CD14-positive monocyte (primary cell): ENCODE measurements at regions not wholly inside any gene's neighbourhood (a gene's known extent, or its start where the extent isn't known, plus 50 kb on each side); places are given as distances from the start of the nearest gene placed in this dataset.

Source experiments
- DNase-seq, 3 donors: peaks; one replicate each; pipeline ENCODE4 v3.0.0-alpha.2; 2011 to 2022
- H2AFZ ChIP-seq: 2 replicates; pipeline ENCODE4 v1.6.0; 2012; ENCODE audit warnings: mild to moderate bottlenecking, low read depth, low read length, inconsistent platforms; ENCODE audit not compliant: insufficient read depth, poor library complexity, severe bottlenecking
- H3K27ac ChIP-seq, 2 donors: 1 replicate in 1 of 2; 2 replicates in 1 of 2; pipeline ENCODE4 v1.5.1; 2012 to 2013; ENCODE audit warnings: low read length in 2 of 2, control low read depth in 1 of 2, inconsistent platforms in 1 of 2, low read depth in 1 of 2, mild to moderate bottlenecking in 1 of 2
- H3K27me3 ChIP-seq, 2 donors: one replicate each; pipeline versions ENCODE4 v1.6.0 to v1.6.1; 2011 to 2013; ENCODE audit warnings: low read length in 2 of 2; ENCODE audit not compliant: control insufficient read depth in 2 of 2, insufficient read depth in 2 of 2
- H3K36me3 ChIP-seq, 2 donors: replicated peaks in 1 of 2; 1 replicate in 1 of 2; 2 replicates in 1 of 2; pipeline versions ENCODE4 v1.5.1 to v1.6.1; 2012 to 2013; ENCODE audit warnings: low read length in 2 of 2, control low read depth in 1 of 2, inconsistent platforms in 1 of 2, mild to moderate bottlenecking in 1 of 2; ENCODE audit not compliant: insufficient read depth in 2 of 2, control insufficient read depth in 1 of 2
- H3K4me1 ChIP-seq, 2 donors: 1 replicate in 1 of 2; 2 replicates in 1 of 2; pipeline versions ENCODE4 v1.5.1 to v1.6.1; 2012 to 2013; ENCODE audit warnings: low read length in 2 of 2, control low read depth in 1 of 2, inconsistent platforms in 1 of 2, mild to moderate bottlenecking in 1 of 2, moderate library complexity in 1 of 2; ENCODE audit not compliant: insufficient read depth in 2 of 2, control insufficient read depth in 1 of 2
- H3K4me2 ChIP-seq: replicated peaks from 2 replicates; pipeline ENCODE3; 2012; ENCODE audit warnings: low read length, moderate library complexity, mild to moderate bottlenecking; ENCODE audit not compliant: poor library complexity, severe bottlenecking; ENCODE audit errors: extremely low read depth
- H3K4me3 ChIP-seq, 3 experiments: fragments of 200-600 bp in 1 of 3; sonication (generic) in 1 of 3; replicated peaks in 1 of 3; 1 replicate in 2 of 3; 2 replicates in 1 of 3; pipeline ENCODE4 v1.5.1; 2011 to 2013; ENCODE audit warnings: low read length in 3 of 3, mild to moderate bottlenecking in 3 of 3, control low read depth in 2 of 3, low read depth in 2 of 3, inconsistent platforms in 1 of 3, moderate library complexity in 1 of 3
- H3K79me2 ChIP-seq: 2 replicates; pipeline ENCODE4 v1.6.0; 2012; ENCODE audit warnings: mild to moderate bottlenecking, control low read depth, inconsistent platforms, low read length, moderate library complexity; ENCODE audit not compliant: insufficient read depth
- H3K9ac ChIP-seq: 2 replicates; pipeline ENCODE4 v1.6.0; 2017; ENCODE audit warnings: low read length, mild to moderate bottlenecking; ENCODE audit not compliant: insufficient read depth, poor library complexity, severe bottlenecking
- H3K9me3 ChIP-seq, 2 donors: replicated peaks in 1 of 2; 1 replicate in 1 of 2; 2 replicates in 1 of 2; pipeline versions ENCODE4 v1.5.1 to v1.6.1; 2012 to 2013; ENCODE audit warnings: low read length in 2 of 2, control low read depth in 1 of 2; ENCODE audit not compliant: control insufficient read depth in 1 of 2, insufficient read depth in 1 of 2
- H4K20me1 ChIP-seq: 2 replicates; pipeline ENCODE4 v1.6.0; 2012; ENCODE audit warnings: mild to moderate bottlenecking, low read length, control low read depth, moderate library complexity; ENCODE audit not compliant: insufficient read depth
- H3K27ac Mint-ChIP-seq, 7 donors: one replicate each; pipeline ENCODE4 v1.8.0; 2020; ENCODE audit warnings: mild to moderate bottlenecking in 7 of 7, mixed read lengths in 7 of 7, moderate library complexity in 6 of 7, inconsistent platforms in 2 of 7
- H3K27me3 Mint-ChIP-seq, 3 donors: one replicate each; pipeline ENCODE4 v1.8.0; 2021 to 2022; ENCODE audit warnings: low read depth in 3 of 3, mild to moderate bottlenecking in 3 of 3, mixed read lengths in 3 of 3, moderate library complexity in 3 of 3, inconsistent platforms in 1 of 3
- H3K36me3 Mint-ChIP-seq, 2 donors: one replicate each; pipeline ENCODE4 v1.8.0; 2020; ENCODE audit warnings: mixed read lengths in 2 of 2, inconsistent platforms in 1 of 2, mild to moderate bottlenecking in 1 of 2
- H3K4me1 Mint-ChIP-seq: one replicate; pipeline ENCODE4 v1.8.0; 2020; ENCODE audit warnings: mild to moderate bottlenecking, mixed read lengths
- H3K4me3 Mint-ChIP-seq, 2 donors: one replicate each; pipeline ENCODE4 v1.8.0; 2020; ENCODE audit warnings: mild to moderate bottlenecking in 2 of 2, mixed read lengths in 2 of 2, moderate library complexity in 1 of 2
- H3K9me3 Mint-ChIP-seq, 7 donors: one replicate each; pipeline ENCODE4 v1.8.0; 2020 to 2022; ENCODE audit warnings: mixed read lengths in 7 of 7, mild to moderate bottlenecking in 6 of 7, moderate library complexity in 6 of 7, inconsistent platforms in 2 of 7
- WGBS: methylation state at CpG from one replicate; pipeline ENCODE4 v1.1.5; 2013; ENCODE audit warnings: missing lambda C conversion rate; ENCODE audit not compliant: insufficient coverage; 5-methylcytosine and 5-hydroxymethylcytosine counted together
- intact Hi-C, 2 donors: fragments of 100-400 bp; cut with micrococcal nuclease; formaldehyde crosslinking; loops; one replicate each; pipeline versions ENCODE4 v1.15.0 to v1.15.1; 2023
- TF ChIP-seq, protein P1 (sequence below): fragments of 200-600 bp; IDR thresholded peaks from one replicate; pipeline ENCODE4 v1.8.0; 2022; ENCODE audit warnings: antibody characterized with exemption, mild to moderate bottlenecking

DNA sequence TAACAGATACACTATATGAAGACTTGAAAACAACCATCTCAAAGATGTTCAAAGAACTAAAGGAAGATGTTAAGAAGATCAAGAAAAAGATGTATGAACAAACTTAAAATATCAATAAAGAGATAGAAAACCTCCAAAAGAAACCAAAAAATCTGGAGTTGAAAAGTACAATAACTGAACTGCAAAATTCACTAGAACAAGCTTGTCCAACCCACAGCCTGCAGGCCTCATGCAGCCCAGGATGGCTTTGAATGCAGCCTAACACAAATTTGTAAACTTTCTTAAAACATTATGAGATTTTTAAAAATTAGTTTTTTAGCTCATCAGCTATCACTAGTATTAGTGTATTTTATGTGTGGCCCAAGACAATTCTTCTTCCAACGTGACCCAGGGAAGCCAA, 77.0 kb upstream of the DCTD start:
- Histone ChIP-seq H2AFZ (no peak overlapping the region), H3K27me3 (no peaks in the 10 kb centered on the region), H3K36me3 (no peaks in the 10 kb centered on the region), H3K4me3 (no peak overlapping the region), H3K9me3 (peaks cover 5 to 7% of the 10 kb centered on the region in 2 donors), H3K79me2 (no peaks in the 10 kb centered on the region), H3K27ac (no peak overlapping the region), H3K9ac (no peak overlapping the region), H3K4me1 (no peaks in the 10 kb centered on the region), H3K4me2 (no peak overlapping the region), H4K20me1 (no peaks in the 10 kb centered on the region)
- intact Hi-C loops, result no loop called here
- H3K27me3 Mint-ChIP-seq, result peaks cover 0 to 2% (median 2%) of the 10 kb centered on the region in 3 donors
- H3K4me3 Mint-ChIP-seq, result no peak overlapping the region
- no peaks in the 10 kb centered on the region for H3K4me1 Mint-ChIP-seq
- peaks cover 6 to 21% (median 14%) of the 10 kb centered on the region in 7 donors for H3K9me3 Mint-ChIP-seq
- DNase-seq, result no peak
- no CpG with 5 or more reads among the region's 1 CpG for WGBS
- H3K36me3 Mint-ChIP-seq, result no peaks in the 10 kb centered on the region
- TF ChIP-seq, protein P1, sequence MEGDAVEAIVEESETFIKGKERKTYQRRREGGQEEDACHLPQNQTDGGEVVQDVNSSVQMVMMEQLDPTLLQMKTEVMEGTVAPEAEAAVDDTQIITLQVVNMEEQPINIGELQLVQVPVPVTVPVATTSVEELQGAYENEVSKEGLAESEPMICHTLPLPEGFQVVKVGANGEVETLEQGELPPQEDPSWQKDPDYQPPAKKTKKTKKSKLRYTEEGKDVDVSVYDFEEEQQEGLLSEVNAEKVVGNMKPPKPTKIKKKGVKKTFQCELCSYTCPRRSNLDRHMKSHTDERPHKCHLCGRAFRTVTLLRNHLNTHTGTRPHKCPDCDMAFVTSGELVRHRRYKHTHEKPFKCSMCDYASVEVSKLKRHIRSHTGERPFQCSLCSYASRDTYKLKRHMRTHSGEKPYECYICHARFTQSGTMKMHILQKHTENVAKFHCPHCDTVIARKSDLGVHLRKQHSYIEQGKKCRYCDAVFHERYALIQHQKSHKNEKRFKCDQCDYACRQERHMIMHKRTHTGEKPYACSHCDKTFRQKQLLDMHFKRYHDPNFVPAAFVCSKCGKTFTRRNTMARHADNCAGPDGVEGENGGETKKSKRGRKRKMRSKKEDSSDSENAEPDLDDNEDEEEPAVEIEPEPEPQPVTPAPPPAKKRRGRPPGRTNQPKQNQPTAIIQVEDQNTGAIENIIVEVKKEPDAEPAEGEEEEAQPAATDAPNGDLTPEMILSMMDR, result no peak
- no peak overlapping the region for H3K27ac Mint-ChIP-seq

GRCh38 chr4:182978152-182978827, 61.1 kb upstream of the DCTD start:
- H3K4me2 ChIP-seq, result no peak overlapping the region
- no peaks in the 10 kb centered on the region for H3K36me3 ChIP-seq
- H3K4me1 ChIP-seq, result no peaks in the 10 kb centered on the region
- Mint-ChIP-seq H3K36me3 (no peaks in the 10 kb centered on the region), H3K4me3 (no peak overlapping the region), H3K4me1 (peaks cover 3% of the 10 kb centered on the region), H3K9me3 (peaks cover 7 to 14% (median 10%) of the 10 kb centered on the region in 7 donors), H3K27me3 (peaks cover 0 to 1% (median 0%) of the 10 kb centered on the region in 3 donors), H3K27ac (no peak overlapping the region)
- H3K27ac ChIP-seq, result no peak overlapping the region
- no peak overlapping the region for H3K9ac ChIP-seq
- no peak for DNase-seq
- H4K20me1 ChIP-seq, result no peaks in the 10 kb centered on the region
- whole genome bisulfite sequencing, result 100% methylated on average over 4 of the region's 8 CpGs
- no peak overlapping the region for H3K4me3 ChIP-seq
- peaks cover 0 to 6% of the 10 kb centered on the region in 2 donors for H3K9me3 ChIP-seq
- no peaks in the 10 kb centered on the region for H3K79me2 ChIP-seq
- intact Hi-C loops, result no loop called here
- H3K27me3 ChIP-seq, result no peaks in the 10 kb centered on the region
- TF ChIP-seq, protein P1, result no peak
- H2AFZ ChIP-seq, result no peak overlapping the region
